ENCODE measurements at regions not wholly inside any gene's neighbourhood (a gene's known extent, or its start where the extent isn't known, plus 50 kb on each side); places are given as distances from the start of the nearest gene placed in this dataset.

- intact Hi-C loops (cut with micrococcal nuclease) = no loop called here
- Histone ChIP-seq H3K27me3 (ENCODE audit: low read depth) (peaks cover 15% of the 10 kb centered on the region), H3K4me3 (no peak overlapping the region), H3K4me1 (no peaks in the 10 kb centered on the region), H3K9me3 (replicated peaks) (peaks cover 1% of the 10 kb centered on the region), H3K27ac (replicated peaks) (no peak overlapping the region), H3K36me3 (no peaks in the 10 kb centered on the region)
- no peak for DNase-seq
- TF ChIP-seq, protein P1, sequence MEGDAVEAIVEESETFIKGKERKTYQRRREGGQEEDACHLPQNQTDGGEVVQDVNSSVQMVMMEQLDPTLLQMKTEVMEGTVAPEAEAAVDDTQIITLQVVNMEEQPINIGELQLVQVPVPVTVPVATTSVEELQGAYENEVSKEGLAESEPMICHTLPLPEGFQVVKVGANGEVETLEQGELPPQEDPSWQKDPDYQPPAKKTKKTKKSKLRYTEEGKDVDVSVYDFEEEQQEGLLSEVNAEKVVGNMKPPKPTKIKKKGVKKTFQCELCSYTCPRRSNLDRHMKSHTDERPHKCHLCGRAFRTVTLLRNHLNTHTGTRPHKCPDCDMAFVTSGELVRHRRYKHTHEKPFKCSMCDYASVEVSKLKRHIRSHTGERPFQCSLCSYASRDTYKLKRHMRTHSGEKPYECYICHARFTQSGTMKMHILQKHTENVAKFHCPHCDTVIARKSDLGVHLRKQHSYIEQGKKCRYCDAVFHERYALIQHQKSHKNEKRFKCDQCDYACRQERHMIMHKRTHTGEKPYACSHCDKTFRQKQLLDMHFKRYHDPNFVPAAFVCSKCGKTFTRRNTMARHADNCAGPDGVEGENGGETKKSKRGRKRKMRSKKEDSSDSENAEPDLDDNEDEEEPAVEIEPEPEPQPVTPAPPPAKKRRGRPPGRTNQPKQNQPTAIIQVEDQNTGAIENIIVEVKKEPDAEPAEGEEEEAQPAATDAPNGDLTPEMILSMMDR (IDR thresholded peaks at IDR 0.05; ENCODE audit: borderline replicate concordance) = no peak
Observed at GRCh38 chr4:159498446-159499115, 395.7 kb downstream of the RAPGEF2 start.

- H3K4me3 ChIP-seq = no peak overlapping the region
- H3K9me3 ChIP-seq (replicated peaks) = no peaks in the 10 kb centered on the region
- H3K4me1 ChIP-seq = no peaks in the 10 kb centered on the region
- H3K36me3 ChIP-seq = no peaks in the 10 kb centered on the region
- peaks cover 38% of the 10 kb centered on the region for H3K27me3 ChIP-seq (ENCODE audit: low read depth)
- TF ChIP-seq, protein P1 (IDR thresholded peaks at IDR 0.05; ENCODE audit: borderline replicate concordance) = no peak
- no peak for DNase-seq
- no peak overlapping the region for H3K27ac ChIP-seq (replicated peaks)
- intact Hi-C loops (cut with micrococcal nuclease) = no loop called here
Observed at GRCh38 chr4:159500861-159501260, 398.0 kb downstream of the RAPGEF2 start.

GRCh38 chr4:159503236-159504008 is 400.5 kb downstream of the RAPGEF2 start:
- intact Hi-C loops (cut with micrococcal nuclease) = no loop called here

DNA sequence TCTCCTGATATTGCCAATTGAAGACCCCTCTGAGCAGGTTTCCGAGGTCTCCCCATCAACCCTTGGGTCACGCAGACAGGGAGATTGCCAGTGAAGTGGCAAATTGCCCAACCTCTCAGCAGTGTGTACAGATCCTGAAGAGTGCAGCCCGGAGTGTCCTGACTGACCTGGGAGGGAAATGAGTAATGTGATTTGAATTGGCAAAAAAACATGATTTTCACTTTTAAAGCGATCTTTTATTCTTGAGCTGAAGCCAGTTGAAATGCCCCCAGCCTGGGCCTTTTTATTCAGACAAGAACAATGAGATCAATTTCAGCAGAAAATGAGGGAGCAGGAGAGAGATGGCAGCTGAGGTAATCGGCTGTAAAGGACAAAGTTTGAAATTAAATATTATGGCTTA is 401.8 kb downstream of the RAPGEF2 start:
- H3K9me3 ChIP-seq (replicated peaks) = no peaks in the 10 kb centered on the region
- H3K4me1 ChIP-seq = no peaks in the 10 kb centered on the region
- H3K27ac ChIP-seq (replicated peaks) = no peak overlapping the region
- H3K4me3 ChIP-seq = no peak overlapping the region
- H3K27me3 ChIP-seq (ENCODE audit: low read depth) = peaks cover 60% of the 10 kb centered on the region
- DNase-seq = no peak
- intact Hi-C loops (cut with micrococcal nuclease) = no loop called here
- no peaks in the 10 kb centered on the region for H3K36me3 ChIP-seq
- TF ChIP-seq, protein P1 (IDR thresholded peaks at IDR 0.05; ENCODE audit: borderline replicate concordance) = no peak

More at GRCh38 chr4:159503236-159504008, 400.5 kb downstream of the RAPGEF2 start:
- DNase-seq = no peak
- no peaks in the 10 kb centered on the region for H3K9me3 ChIP-seq (replicated peaks)
- no peaks in the 10 kb centered on the region for H3K4me1 ChIP-seq
- H3K27me3 ChIP-seq (ENCODE audit: low read depth) = peaks cover 60% of the 10 kb centered on the region
- TF ChIP-seq, protein P1 (IDR thresholded peaks at IDR 0.05; ENCODE audit: borderline replicate concordance) = no peak
- no peak overlapping the region for H3K4me3 ChIP-seq
- no peak overlapping the region for H3K27ac ChIP-seq (replicated peaks)
- H3K36me3 ChIP-seq = no peaks in the 10 kb centered on the region

- no peak for DNase-seq
- Histone ChIP-seq H3K27me3 (ENCODE audit: low read depth) (peaks cover 60% of the 10 kb centered on the region), H3K4me1 (no peaks in the 10 kb centered on the region), H3K27ac (replicated peaks) (no peak overlapping the region), H3K36me3 (no peaks in the 10 kb centered on the region), H3K4me3 (no peak overlapping the region), H3K9me3 (replicated peaks) (no peaks in the 10 kb centered on the region)
- TF ChIP-seq, protein P1 (IDR thresholded peaks at IDR 0.05; ENCODE audit: borderline replicate concordance) = no peak
- intact Hi-C loops (cut with micrococcal nuclease) = no loop called here
Observed at GRCh38 chr4:159505266-159505975, 402.5 kb downstream of the RAPGEF2 start.
